ENCODE measurements at regions not wholly inside any gene's neighbourhood (a gene's known extent, or its start where the extent isn't known, plus 50 kb on each side); places are given as distances from the start of the nearest gene placed in this dataset.
"Not testable (repeated sequence)": the region's sequence is repeated elsewhere in the genome, so short reads cannot be mapped to it uniquely, and the experiment has no call there.

- Histone ChIP-seq H3K4me3 (no peak overlapping the region), H3K27ac (ENCODE audit: low read depth in 1 of 2, low read length in 1 of 2) (no peak overlapping the region), H3K27me3 (ENCODE audit: control insufficient read depth in 3 of 3, insufficient read depth in 3 of 3, low read length in 2 of 3) (no peaks in the 10 kb centered on the region), H3K9ac (ENCODE audit: insufficient read depth in 1 of 2, low read length in 2 of 2) (no peak overlapping the region), H3K9me3 (ENCODE audit: control insufficient read depth in 4 of 4, insufficient read depth in 3 of 4, low read length in 3 of 4) (peaks cover 0 to 43% (median 11%) of the 10 kb centered on the region in 4 donors), H3K4me1 (ENCODE audit: control insufficient read depth in 5 of 5, insufficient read depth in 5 of 5, low read length in 5 of 5) (no peaks in the 10 kb centered on the region), H3K36me3 (ENCODE audit: control insufficient read depth in 4 of 4, insufficient read depth in 4 of 4, low read length in 4 of 4) (no peaks in the 10 kb centered on the region)
- ATAC-seq (ENCODE audit: insufficient read depth, low FRiP score): no peak
- DNase-seq: no peak
- no peak for TF ChIP-seq CTCF (IDR thresholded peaks at IDR 0.05; ENCODE audit: control extremely low read depth, extremely low read depth)
- 68 to 69% methylated on average over 4 of the region's 4 CpGs for WGBS, 2 donors
Observed at GRCh38 chr7:63104666-63105065, 894.0 kb upstream of the ZNF722 start.

- no peak for TF ChIP-seq CTCF (IDR thresholded peaks at IDR 0.05; ENCODE audit: control extremely low read depth, extremely low read depth)
- no peak overlapping the region for H3K4me3 ChIP-seq
- ATAC-seq (ENCODE audit: insufficient read depth, low FRiP score) (no peak), DNase-seq (no peak)
- no peak overlapping the region for H3K9ac ChIP-seq (ENCODE audit: insufficient read depth in 1 of 2, low read length in 2 of 2)
- 85 to 90% methylated on average over 4 of the region's 4 CpGs for WGBS, 2 donors
- H3K27ac ChIP-seq (ENCODE audit: low read depth in 1 of 2, low read length in 1 of 2): no peak overlapping the region
- H3K4me1 ChIP-seq (ENCODE audit: control insufficient read depth in 5 of 5, insufficient read depth in 5 of 5, low read length in 5 of 5): no peaks in the 10 kb centered on the region
- H3K27me3 ChIP-seq (ENCODE audit: control insufficient read depth in 3 of 3, insufficient read depth in 3 of 3, low read length in 2 of 3): no peaks in the 10 kb centered on the region
- H3K9me3 ChIP-seq (ENCODE audit: control insufficient read depth in 4 of 4, insufficient read depth in 3 of 4, low read length in 3 of 4): peaks cover 0 to 34% (median 9%) of the 10 kb centered on the region in 4 donors
- H3K36me3 ChIP-seq (ENCODE audit: control insufficient read depth in 4 of 4, insufficient read depth in 4 of 4, low read length in 4 of 4): no peaks in the 10 kb centered on the region
Observed at GRCh38 chr7:63105978-63106377, 892.7 kb upstream of the ZNF722 start.

GRCh38 chr7:63106506-63107388, 891.9 kb upstream of the ZNF722 start:
- no peak for TF ChIP-seq CTCF (IDR thresholded peaks at IDR 0.05; ENCODE audit: control extremely low read depth, extremely low read depth)
- WGBS, 2 donors: 82 to 86% methylated on average over 11 of the region's 11 CpGs
- Histone ChIP-seq H3K4me3 (no peak overlapping the region), H3K27me3 (ENCODE audit: control insufficient read depth in 3 of 3, insufficient read depth in 3 of 3, low read length in 2 of 3) (no peaks in the 10 kb centered on the region), H3K4me1 (ENCODE audit: control insufficient read depth in 5 of 5, insufficient read depth in 5 of 5, low read length in 5 of 5) (no peaks in the 10 kb centered on the region), H3K9me3 (ENCODE audit: control insufficient read depth in 4 of 4, insufficient read depth in 3 of 4, low read length in 3 of 4) (peaks cover 0 to 27% (median 9%) of the 10 kb centered on the region in 4 donors), H3K9ac (ENCODE audit: insufficient read depth in 1 of 2, low read length in 2 of 2) (no peak overlapping the region), H3K36me3 (ENCODE audit: control insufficient read depth in 4 of 4, insufficient read depth in 4 of 4, low read length in 4 of 4) (no peaks in the 10 kb centered on the region), H3K27ac (ENCODE audit: low read depth in 1 of 2, low read length in 1 of 2) (no peak overlapping the region)
- DNase-seq (no peak), ATAC-seq (ENCODE audit: insufficient read depth, low FRiP score) (no peak)

GRCh38 chr7:63111511-63111910, 887.1 kb upstream of the ZNF722 start:
- H3K4me3 ChIP-seq; H3K4me1 ChIP-seq (ENCODE audit: control insufficient read depth in 5 of 5, insufficient read depth in 5 of 5, low read length in 5 of 5); H3K36me3 ChIP-seq (ENCODE audit: control insufficient read depth in 4 of 4, insufficient read depth in 4 of 4, low read length in 4 of 4); H3K9ac ChIP-seq (ENCODE audit: insufficient read depth in 1 of 2, low read length in 2 of 2); ATAC-seq (ENCODE audit: insufficient read depth, low FRiP score); H3K27me3 ChIP-seq (ENCODE audit: control insufficient read depth in 3 of 3, insufficient read depth in 3 of 3, low read length in 2 of 3); DNase-seq; H3K27ac ChIP-seq (ENCODE audit: low read depth in 1 of 2, low read length in 1 of 2): not testable (repeated sequence)
- WGBS, 2 donors: 73% methylated on average over 7 of the region's 7 CpGs
- H3K9me3 ChIP-seq (ENCODE audit: control insufficient read depth in 4 of 4, insufficient read depth in 3 of 4, low read length in 3 of 4): peaks cover 0 to 31% (median 7%) of the 10 kb centered on the region in 4 donors
